ENCODE measurements at regions not wholly inside any gene's neighbourhood (a gene's known extent, or its start where the extent isn't known, plus 50 kb on each side); places are given as distances from the start of the nearest gene placed in this dataset.
A peak's percentile ranks its signal among the peaks of the same experiment; 100 is the strongest.

- Histone ChIP-seq H3K36me3 (ENCODE audit: control insufficient read depth, insufficient read depth, low read length) (no peaks in the 10 kb centered on the region), H3K27ac (ENCODE audit: insufficient read depth, low read length, poor library complexity, severe bottlenecking) (no peak overlapping the region), H3K9me3 (ENCODE audit: control insufficient read depth in 2 of 2, low read length in 2 of 2) (peaks cover 0 to 9% of the 10 kb centered on the region in 2 experiments), H3K27me3 (ENCODE audit: control insufficient read depth, insufficient read depth, low read length) (no peaks in the 10 kb centered on the region), H3K4me1 (ENCODE audit: control insufficient read depth, insufficient read depth, low read length, poor library complexity, severe bottlenecking) (no peaks in the 10 kb centered on the region), H3K4me3 (ENCODE audit: low read depth, low read length) (no peak overlapping the region)
- ATAC-seq (ENCODE audit: low read depth in 2 of 2): no peak
- Mint-ChIP-seq H3K4me3 (no peak overlapping the region), H3K9me3 (peaks cover 0 to 14% (median 4%) of the 10 kb centered on the region in 7 donors), H3K27me3 (peaks cover 5% of the 10 kb centered on the region), H3K36me3 (peaks cover 3% of the 10 kb centered on the region), H3K4me1 (peaks cover 0 to 3% (median 0%) of the 10 kb centered on the region in 4 donors), H3K27ac (no peak overlapping the region)
- no peak for DNase-seq
These were observed 66.6 kb downstream of the NEURL3 start for GRCh38 chr2:96438589-96438988.

GRCh38 chr2:96437512-96437911 is 67.6 kb downstream of the NEURL3 start:
- no peak overlapping the region for H3K27ac Mint-ChIP-seq
- H3K36me3 Mint-ChIP-seq: peaks cover 3% of the 10 kb centered on the region
- no peaks in the 10 kb centered on the region for H3K4me1 ChIP-seq (ENCODE audit: control insufficient read depth, insufficient read depth, low read length, poor library complexity, severe bottlenecking)
- no peaks in the 10 kb centered on the region for H3K27me3 ChIP-seq (ENCODE audit: control insufficient read depth, insufficient read depth, low read length)
- peaks cover 5% of the 10 kb centered on the region for H3K27me3 Mint-ChIP-seq
- no peaks in the 10 kb centered on the region for H3K36me3 ChIP-seq (ENCODE audit: control insufficient read depth, insufficient read depth, low read length)
- H3K27ac ChIP-seq (ENCODE audit: insufficient read depth, low read length, poor library complexity, severe bottlenecking): no peak overlapping the region
- peaks cover 0 to 14% (median 4%) of the 10 kb centered on the region in 7 donors for H3K9me3 Mint-ChIP-seq
- H3K9me3 ChIP-seq (ENCODE audit: control insufficient read depth in 2 of 2, low read length in 2 of 2): peaks cover 0 to 9% of the 10 kb centered on the region in 2 experiments
- peaks cover 0 to 3% (median 0%) of the 10 kb centered on the region in 4 donors for H3K4me1 Mint-ChIP-seq
- DNase-seq: no peak
- no peak overlapping the region for H3K4me3 Mint-ChIP-seq
- no peak overlapping the region for H3K4me3 ChIP-seq (ENCODE audit: low read depth, low read length)
- no peak for ATAC-seq (ENCODE audit: low read depth in 2 of 2)

GRCh38 chr2:96436961-96437360 is 68.2 kb downstream of the NEURL3 start:
- DNase-seq (no peak), ATAC-seq (ENCODE audit: low read depth in 2 of 2) (no peak)
- H3K4me3 ChIP-seq (ENCODE audit: low read depth, low read length): no peak overlapping the region
- H3K27ac ChIP-seq (ENCODE audit: insufficient read depth, low read length, poor library complexity, severe bottlenecking): no peak overlapping the region
- Mint-ChIP-seq H3K9me3 (peaks cover 0 to 14% (median 4%) of the 10 kb centered on the region in 7 donors), H3K4me1 (peaks cover 0 to 3% (median 0%) of the 10 kb centered on the region in 4 donors), H3K4me3 (no peak overlapping the region), H3K27ac (no peak overlapping the region), H3K36me3 (peaks cover 3% of the 10 kb centered on the region), H3K27me3 (peaks cover 7% of the 10 kb centered on the region)
- no peaks in the 10 kb centered on the region for H3K4me1 ChIP-seq (ENCODE audit: control insufficient read depth, insufficient read depth, low read length, poor library complexity, severe bottlenecking)
- peaks cover 0 to 9% of the 10 kb centered on the region in 2 experiments for H3K9me3 ChIP-seq (ENCODE audit: control insufficient read depth in 2 of 2, low read length in 2 of 2)
- no peaks in the 10 kb centered on the region for H3K27me3 ChIP-seq (ENCODE audit: control insufficient read depth, insufficient read depth, low read length)
- no peaks in the 10 kb centered on the region for H3K36me3 ChIP-seq (ENCODE audit: control insufficient read depth, insufficient read depth, low read length)

DNA sequence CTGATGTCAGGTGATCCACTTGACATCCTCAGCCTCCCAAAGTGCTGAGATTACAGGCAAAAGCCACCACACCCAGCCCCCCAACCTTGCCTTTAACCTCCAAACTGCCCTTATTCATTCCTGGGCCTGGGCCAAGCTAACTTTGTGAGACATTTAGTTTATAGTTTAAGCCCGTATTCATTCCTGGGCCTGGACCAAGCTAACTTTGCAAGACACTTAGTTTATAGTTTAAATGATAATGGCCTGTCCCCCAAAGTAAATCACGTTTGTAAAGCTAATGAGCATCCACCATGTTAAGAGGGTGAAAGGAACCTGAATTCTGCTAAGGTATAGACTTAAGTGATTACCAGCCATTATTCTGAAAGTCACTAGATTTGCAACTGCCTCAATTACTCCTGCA is 68.7 kb downstream of the NEURL3 start:
- H3K4me3 ChIP-seq (ENCODE audit: low read depth, low read length): no peak overlapping the region
- H3K4me3 Mint-ChIP-seq: no peak overlapping the region
- no peak for ATAC-seq (ENCODE audit: low read depth in 2 of 2)
- no peak overlapping the region for H3K27ac ChIP-seq (ENCODE audit: insufficient read depth, low read length, poor library complexity, severe bottlenecking)
- H3K4me1 ChIP-seq (ENCODE audit: control insufficient read depth, insufficient read depth, low read length, poor library complexity, severe bottlenecking): no peaks in the 10 kb centered on the region
- H3K36me3 ChIP-seq (ENCODE audit: control insufficient read depth, insufficient read depth, low read length): no peaks in the 10 kb centered on the region
- H3K27ac Mint-ChIP-seq: no peak overlapping the region
- H3K4me1 Mint-ChIP-seq: peaks cover 0 to 3% (median 0%) of the 10 kb centered on the region in 4 donors
- H3K36me3 Mint-ChIP-seq: peaks cover 3% of the 10 kb centered on the region
- H3K27me3 Mint-ChIP-seq: peaks cover 9% of the 10 kb centered on the region
- no peaks in the 10 kb centered on the region for H3K27me3 ChIP-seq (ENCODE audit: control insufficient read depth, insufficient read depth, low read length)
- peaks cover 0 to 14% (median 3%) of the 10 kb centered on the region in 7 donors for H3K9me3 Mint-ChIP-seq
- H3K9me3 ChIP-seq (ENCODE audit: control insufficient read depth in 2 of 2, low read length in 2 of 2): peaks cover 0 to 9% of the 10 kb centered on the region in 2 experiments
- DNase-seq: no peak

GRCh38 chr2:96431319-96431718 is 73.8 kb downstream of the NEURL3 start:
- Mint-ChIP-seq H3K9me3 (peaks cover 0 to 15% (median 3%) of the 10 kb centered on the region in 7 donors), H3K36me3 (no peaks in the 10 kb centered on the region), H3K4me3 (no peak overlapping the region), H3K27me3 (peaks cover 27% of the 10 kb centered on the region), H3K4me1 (peaks cover 0 to 3% (median 0%) of the 10 kb centered on the region in 4 donors), H3K27ac (no peak overlapping the region)
- H3K4me3 ChIP-seq (ENCODE audit: low read depth, low read length): no peak overlapping the region
- H3K9me3 ChIP-seq (ENCODE audit: control insufficient read depth in 2 of 2, low read length in 2 of 2): peaks cover 0 to 17% of the 10 kb centered on the region in 2 experiments
- no peaks in the 10 kb centered on the region for H3K4me1 ChIP-seq (ENCODE audit: control insufficient read depth, insufficient read depth, low read length, poor library complexity, severe bottlenecking)
- H3K36me3 ChIP-seq (ENCODE audit: control insufficient read depth, insufficient read depth, low read length): no peaks in the 10 kb centered on the region
- DNase-seq: no peak
- peaks cover 14% of the 10 kb centered on the region for H3K27me3 ChIP-seq (ENCODE audit: control insufficient read depth, insufficient read depth, low read length)
- ATAC-seq (ENCODE audit: low read depth in 2 of 2): no peak
- no peak overlapping the region for H3K27ac ChIP-seq (ENCODE audit: insufficient read depth, low read length, poor library complexity, severe bottlenecking)

DNA sequence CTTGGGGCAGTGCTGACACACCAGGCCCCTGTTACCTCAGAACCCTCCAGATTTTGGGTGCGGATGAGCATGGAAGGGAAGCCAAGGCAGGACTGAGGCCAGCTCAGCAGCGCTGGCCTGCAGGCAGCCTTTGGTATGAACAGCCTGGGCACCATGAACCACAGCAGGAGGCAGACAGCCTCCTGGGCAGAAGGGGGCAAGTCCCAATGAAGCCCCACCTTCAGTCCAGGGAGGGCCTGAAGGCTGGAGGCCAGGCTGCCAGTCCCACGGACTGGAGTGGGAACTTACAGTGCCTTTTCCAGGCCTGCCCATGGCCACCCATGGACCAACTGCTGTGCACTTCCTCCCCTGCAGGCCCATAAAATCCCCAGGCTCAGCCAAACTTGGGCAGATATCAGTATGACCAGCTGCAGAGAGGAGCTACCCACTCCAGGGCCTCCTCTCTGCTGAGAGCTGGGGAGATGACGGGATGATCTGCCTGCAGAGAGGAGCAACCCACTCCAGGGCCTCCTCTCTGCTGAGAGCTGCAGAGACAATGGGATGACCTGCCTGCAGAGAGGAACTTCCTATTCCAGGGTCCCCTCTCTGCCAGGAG is 74.7 kb downstream of the NEURL3 start:
- no peaks in the 10 kb centered on the region for H3K4me1 ChIP-seq (ENCODE audit: control insufficient read depth, insufficient read depth, low read length, poor library complexity, severe bottlenecking)
- H3K27me3 Mint-ChIP-seq: peaks cover 32% of the 10 kb centered on the region
- H3K4me3 ChIP-seq (ENCODE audit: low read depth, low read length): no peak overlapping the region
- H3K4me3 Mint-ChIP-seq: no peak overlapping the region
- H3K9me3 Mint-ChIP-seq: peaks cover 0 to 15% (median 3%) of the 10 kb centered on the region in 7 donors
- peaks cover 0 to 3% (median 0%) of the 10 kb centered on the region in 4 donors for H3K4me1 Mint-ChIP-seq
- peaks cover 17% of the 10 kb centered on the region for H3K27me3 ChIP-seq (ENCODE audit: control insufficient read depth, insufficient read depth, low read length)
- no peak overlapping the region for H3K27ac Mint-ChIP-seq
- H3K9me3 ChIP-seq (ENCODE audit: control insufficient read depth in 2 of 2, low read length in 2 of 2): peaks cover 3 to 17% of the 10 kb centered on the region in 2 experiments
- DNase-seq (no peak), ATAC-seq (ENCODE audit: low read depth in 2 of 2) (no peak)
- H3K27ac ChIP-seq (ENCODE audit: insufficient read depth, low read length, poor library complexity, severe bottlenecking): no peak overlapping the region
- H3K36me3 Mint-ChIP-seq: no peaks in the 10 kb centered on the region
- H3K36me3 ChIP-seq (ENCODE audit: control insufficient read depth, insufficient read depth, low read length): no peaks in the 10 kb centered on the region

- H3K27ac Mint-ChIP-seq: no peak overlapping the region
- H3K27me3 Mint-ChIP-seq: peaks cover 43% of the 10 kb centered on the region
- Histone ChIP-seq H3K27ac (ENCODE audit: insufficient read depth, low read length, poor library complexity, severe bottlenecking) (no peak overlapping the region), H3K36me3 (ENCODE audit: control insufficient read depth, insufficient read depth, low read length) (no peaks in the 10 kb centered on the region), H3K4me3 (ENCODE audit: low read depth, low read length) (no peak overlapping the region), H3K4me1 (ENCODE audit: control insufficient read depth, insufficient read depth, low read length, poor library complexity, severe bottlenecking) (no peaks in the 10 kb centered on the region), H3K9me3 (ENCODE audit: control insufficient read depth in 2 of 2, low read length in 2 of 2) (peaks cover 4 to 17% of the 10 kb centered on the region in 2 experiments), H3K27me3 (ENCODE audit: control insufficient read depth, insufficient read depth, low read length) (peaks cover 17% of the 10 kb centered on the region)
- no peak overlapping the region for H3K4me3 Mint-ChIP-seq
- H3K4me1 Mint-ChIP-seq: no peaks in the 10 kb centered on the region
- H3K36me3 Mint-ChIP-seq: no peaks in the 10 kb centered on the region
- DNase-seq (no peak), ATAC-seq (ENCODE audit: low read depth in 2 of 2) (peak in 1 of 2 donors; percentile 44)
- peaks cover 0 to 11% (median 0%) of the 10 kb centered on the region in 7 donors for H3K9me3 Mint-ChIP-seq
These were observed 77.2 kb downstream of the NEURL3 start for GRCh38 chr2:96427917-96428316.

DNA sequence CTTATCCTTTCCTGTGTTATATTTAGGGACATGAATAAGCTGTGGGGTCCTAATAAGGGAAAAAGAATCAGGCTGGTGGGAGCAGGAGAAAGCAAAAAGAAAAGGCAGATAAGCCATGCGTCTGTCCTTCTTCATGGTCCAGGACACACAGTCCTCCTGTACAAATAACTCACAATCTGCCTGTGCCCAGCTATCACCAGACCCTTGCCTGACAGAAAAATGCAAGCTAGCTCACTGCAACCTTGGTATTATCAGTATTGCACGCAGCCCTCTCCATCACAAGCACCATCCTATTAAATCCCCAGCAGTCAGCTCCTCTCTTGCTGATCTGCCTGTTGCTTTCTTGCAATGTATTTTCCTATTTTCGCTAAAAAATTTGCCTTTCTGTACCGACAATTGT is 78.0 kb downstream of the NEURL3 start:
- H3K4me3 Mint-ChIP-seq: no peak overlapping the region

More for the DNA sequence above, 78.0 kb downstream of the NEURL3 start:
- Histone ChIP-seq H3K27me3 (ENCODE audit: control insufficient read depth, insufficient read depth, low read length) (peaks cover 17% of the 10 kb centered on the region), H3K4me1 (ENCODE audit: control insufficient read depth, insufficient read depth, low read length, poor library complexity, severe bottlenecking) (no peaks in the 10 kb centered on the region), H3K4me3 (ENCODE audit: low read depth, low read length) (no peak overlapping the region), H3K9me3 (ENCODE audit: control insufficient read depth in 2 of 2, low read length in 2 of 2) (peaks cover 4 to 17% of the 10 kb centered on the region in 2 experiments), H3K36me3 (ENCODE audit: control insufficient read depth, insufficient read depth, low read length) (no peaks in the 10 kb centered on the region), H3K27ac (ENCODE audit: insufficient read depth, low read length, poor library complexity, severe bottlenecking) (no peak overlapping the region)
- DNase-seq (no peak), ATAC-seq (ENCODE audit: low read depth in 2 of 2) (no peak)
- Mint-ChIP-seq H3K4me1 (no peaks in the 10 kb centered on the region), H3K27me3 (peaks cover 49% of the 10 kb centered on the region), H3K27ac (no peak overlapping the region), H3K36me3 (no peaks in the 10 kb centered on the region), H3K9me3 (peaks cover 0 to 14% (median 0%) of the 10 kb centered on the region in 7 donors)

Measured in CD4-positive, CD25-positive, alpha-beta regulatory T cell (primary cell).